ENCODE measurements at regions not wholly inside any gene's neighbourhood (a gene's known extent, or its start where the extent isn't known, plus 50 kb on each side); places are given as distances from the start of the nearest gene placed in this dataset.

GRCh38 chr1:70892930-70893329 is 154.7 kb downstream of the PTGER3 start:
- TF ChIP-seq POLR2AphosphoS5 (IDR thresholded peaks at IDR 0.05) (no peak), POLR2A (IDR thresholded peaks at IDR 0.05) (no peak), EP300 (IDR thresholded peaks at IDR 0.05) (no peak)
- TF ChIP-seq, protein P1, sequence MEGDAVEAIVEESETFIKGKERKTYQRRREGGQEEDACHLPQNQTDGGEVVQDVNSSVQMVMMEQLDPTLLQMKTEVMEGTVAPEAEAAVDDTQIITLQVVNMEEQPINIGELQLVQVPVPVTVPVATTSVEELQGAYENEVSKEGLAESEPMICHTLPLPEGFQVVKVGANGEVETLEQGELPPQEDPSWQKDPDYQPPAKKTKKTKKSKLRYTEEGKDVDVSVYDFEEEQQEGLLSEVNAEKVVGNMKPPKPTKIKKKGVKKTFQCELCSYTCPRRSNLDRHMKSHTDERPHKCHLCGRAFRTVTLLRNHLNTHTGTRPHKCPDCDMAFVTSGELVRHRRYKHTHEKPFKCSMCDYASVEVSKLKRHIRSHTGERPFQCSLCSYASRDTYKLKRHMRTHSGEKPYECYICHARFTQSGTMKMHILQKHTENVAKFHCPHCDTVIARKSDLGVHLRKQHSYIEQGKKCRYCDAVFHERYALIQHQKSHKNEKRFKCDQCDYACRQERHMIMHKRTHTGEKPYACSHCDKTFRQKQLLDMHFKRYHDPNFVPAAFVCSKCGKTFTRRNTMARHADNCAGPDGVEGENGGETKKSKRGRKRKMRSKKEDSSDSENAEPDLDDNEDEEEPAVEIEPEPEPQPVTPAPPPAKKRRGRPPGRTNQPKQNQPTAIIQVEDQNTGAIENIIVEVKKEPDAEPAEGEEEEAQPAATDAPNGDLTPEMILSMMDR (IDR thresholded peaks at IDR 0.05), result no peak
- 18% methylated on average over 1 of the region's 1 CpG for WGBS
- H3K27ac ChIP-seq, result no peak overlapping the region
- peaks cover 6% of the 10 kb centered on the region for H3K4me1 ChIP-seq
- H3K36me3 ChIP-seq, result no peaks in the 10 kb centered on the region
- H3K27me3 ChIP-seq, result no peaks in the 10 kb centered on the region
- H3K9me3 ChIP-seq, result no peaks in the 10 kb centered on the region
- H3K4me3 ChIP-seq, result no peak overlapping the region
- DNase-seq (ENCODE audit: low spot score in 2 of 2), result no peak

DNA sequence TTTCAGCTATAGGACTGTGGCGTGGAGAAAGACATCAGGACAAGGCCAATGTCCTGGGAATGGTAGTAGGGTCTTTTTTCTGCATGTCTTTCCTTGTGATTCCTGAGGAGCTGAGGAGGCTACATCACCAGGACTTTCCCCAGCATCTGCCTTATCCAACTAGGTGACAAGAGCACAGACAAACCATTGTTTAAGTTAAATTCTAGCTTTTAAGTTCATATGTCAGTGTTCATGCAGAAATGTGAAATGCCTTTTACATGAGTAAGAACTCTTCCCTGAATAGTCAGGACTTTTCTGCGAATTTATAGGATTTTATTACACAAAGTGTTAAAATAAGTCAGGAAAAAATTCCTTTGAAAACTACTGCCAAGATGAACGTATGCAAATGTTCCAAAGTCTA is 154.2 kb downstream of the PTGER3 start:
- WGBS, result 69% methylated on average over 3 of the region's 3 CpGs

DNA sequence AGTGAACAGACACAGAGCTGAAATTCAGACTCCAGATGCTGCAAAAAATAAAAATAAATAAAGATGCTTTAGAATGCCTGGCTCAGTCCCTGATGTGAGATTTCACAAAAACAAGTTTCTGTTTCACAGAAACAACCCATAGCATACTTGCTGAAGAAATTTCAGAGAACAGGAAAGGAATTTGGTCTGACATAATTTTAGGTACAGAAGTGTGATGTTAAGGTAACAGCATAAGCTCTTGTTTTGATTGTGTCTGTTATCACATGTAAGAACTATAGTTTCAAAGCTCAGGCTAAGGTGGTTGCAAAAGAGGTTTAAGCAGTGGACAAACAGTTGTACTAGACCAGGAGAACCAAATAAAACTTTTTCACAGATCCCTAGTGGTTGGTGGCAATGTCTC is 152.1 kb downstream of the PTGER3 start:
- DNase-seq (ENCODE audit: low spot score in 2 of 2), result no peak

More for the DNA sequence above, 154.2 kb downstream of the PTGER3 start:
- Histone ChIP-seq H3K27ac (no peak overlapping the region), H3K4me1 (peaks cover 6% of the 10 kb centered on the region), H3K9me3 (no peaks in the 10 kb centered on the region), H3K27me3 (no peaks in the 10 kb centered on the region), H3K4me3 (no peak overlapping the region), H3K36me3 (no peaks in the 10 kb centered on the region)
- DNase-seq (ENCODE audit: low spot score in 2 of 2), result no peak
- TF ChIP-seq, protein P1 (IDR thresholded peaks at IDR 0.05), result no peak
- TF ChIP-seq POLR2A (IDR thresholded peaks at IDR 0.05) (no peak), EP300 (IDR thresholded peaks at IDR 0.05) (no peak), POLR2AphosphoS5 (IDR thresholded peaks at IDR 0.05) (no peak)

DNA sequence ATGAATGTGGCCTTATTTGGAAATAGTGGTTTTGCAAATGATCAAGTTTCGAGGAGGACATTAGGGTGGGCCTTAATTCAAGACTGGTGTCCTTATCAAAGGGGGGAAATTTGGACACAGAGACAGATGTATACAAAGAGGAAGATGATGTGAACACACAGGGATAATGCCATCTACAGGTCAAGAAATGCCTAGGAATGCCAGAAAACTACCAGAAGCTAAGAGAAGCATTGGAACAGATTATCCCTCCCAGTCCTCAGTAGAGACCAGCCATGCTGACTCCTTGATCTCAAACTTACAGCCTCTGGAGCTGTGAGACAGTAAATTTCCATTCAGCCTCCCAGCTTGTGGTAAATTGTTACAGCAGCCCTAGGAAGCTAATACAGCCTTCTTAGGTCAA is 151.4 kb downstream of the PTGER3 start:
- Histone ChIP-seq H3K4me3 (no peak overlapping the region), H3K4me1 (peaks cover 2% of the 10 kb centered on the region), H3K9me3 (no peaks in the 10 kb centered on the region), H3K27ac (no peak overlapping the region), H3K27me3 (no peaks in the 10 kb centered on the region), H3K36me3 (no peaks in the 10 kb centered on the region)
- 71% methylated on average over 1 of the region's 1 CpG for WGBS
- no peak for TF ChIP-seq EP300 (IDR thresholded peaks at IDR 0.05)
- no peak for TF ChIP-seq POLR2A (IDR thresholded peaks at IDR 0.05)
- TF ChIP-seq, protein P1 (IDR thresholded peaks at IDR 0.05), result no peak
- no peak for TF ChIP-seq POLR2AphosphoS5 (IDR thresholded peaks at IDR 0.05)
- no peak for DNase-seq (ENCODE audit: low spot score in 2 of 2)

More for the DNA sequence above, 152.1 kb downstream of the PTGER3 start:
- no peaks in the 10 kb centered on the region for H3K36me3 ChIP-seq
- no peak for TF ChIP-seq EP300 (IDR thresholded peaks at IDR 0.05)
- TF ChIP-seq, protein P1 (IDR thresholded peaks at IDR 0.05), result no peak
- TF ChIP-seq POLR2AphosphoS5 (IDR thresholded peaks at IDR 0.05), result no peak
- no peak for TF ChIP-seq POLR2A (IDR thresholded peaks at IDR 0.05)
- H3K4me1 ChIP-seq, result peaks cover 6% of the 10 kb centered on the region
- H3K27ac ChIP-seq, result no peak overlapping the region
- H3K9me3 ChIP-seq, result no peaks in the 10 kb centered on the region
- no peak overlapping the region for H3K4me3 ChIP-seq
- H3K27me3 ChIP-seq, result no peaks in the 10 kb centered on the region

GRCh38 chr1:70897273-70897672 is 150.3 kb downstream of the PTGER3 start:
- TF ChIP-seq POLR2AphosphoS5 (IDR thresholded peaks at IDR 0.05) (no peak), POLR2A (IDR thresholded peaks at IDR 0.05) (no peak), EP300 (IDR thresholded peaks at IDR 0.05) (no peak)
- TF ChIP-seq, protein P1 (IDR thresholded peaks at IDR 0.05), result no peak
- WGBS, result 62% methylated on average over 4 of the region's 4 CpGs
- H3K36me3 ChIP-seq, result no peaks in the 10 kb centered on the region
- H3K4me1 ChIP-seq, result no peaks in the 10 kb centered on the region
- no peaks in the 10 kb centered on the region for H3K9me3 ChIP-seq
- no peak overlapping the region for H3K4me3 ChIP-seq
- DNase-seq (ENCODE audit: low spot score in 2 of 2), result no peak
- H3K27ac ChIP-seq, result no peak overlapping the region
- H3K27me3 ChIP-seq, result no peaks in the 10 kb centered on the region

All from suprapubic skin (tissue), 4 donors.